Right lobe of liver (tissue), 6 donors: ENCODE measurements at regions not wholly inside any gene's neighbourhood (a gene's known extent, or its start where the extent isn't known, plus 50 kb on each side); places are given as distances from the start of the nearest gene placed in this dataset.
"Not testable (repeated sequence)": the region's sequence is repeated elsewhere in the genome, so short reads cannot be mapped to it uniquely, and the experiment has no call there.

Experiments used
- ATAC-seq, 4 donors: fragments of 200-7000 bp; cut with Tn5 transposase; one replicate each; pipeline ENCODE4 v1.9.1; 2020; ENCODE audit warnings: mild to moderate bottlenecking in 4 of 4, moderate library complexity in 4 of 4
- DNase-seq, 3 donors: peaks; one replicate each; pipeline ENCODE4 v3.0.0-alpha.2; 2020
- H3K27ac ChIP-seq, 3 donors: fragments of 200-600 bp; one replicate each; pipeline ENCODE4 v1.8.0; 2022
- H3K27me3 ChIP-seq, 2 donors: fragments of 200-600 bp; one replicate each; pipeline ENCODE4 v1.8.0; 2022
- H3K36me3 ChIP-seq, 4 donors: fragments of 200-600 bp; sonication (generic) in 1 of 4; one replicate each; pipeline versions ENCODE4 v1.5.1 to v1.8.0; 2017 to 2022; ENCODE audit warnings: control low read depth in 1 of 4
- H3K4me1 ChIP-seq, 4 donors: fragments of 200-600 bp; sonication (generic) in 1 of 4; one replicate each; pipeline versions ENCODE4 v1.5.1 to v1.8.0; 2017 to 2022; ENCODE audit warnings: control low read depth in 1 of 4
- H3K4me3 ChIP-seq, 3 donors: fragments of 200-600 bp; one replicate each; pipeline ENCODE4 v1.8.0; 2022
- H3K9me3 ChIP-seq, 4 donors: fragments of 200-600 bp; sonication (generic) in 1 of 4; one replicate each; pipeline versions ENCODE4 v1.5.1 to v1.8.0; 2017 to 2022; ENCODE audit warnings: control low read depth in 1 of 4
- POLR2A ChIP-seq: fragments of 450-650 bp; IDR thresholded peaks from one replicate; pipeline ENCODE4 v1.6.1; 2017; ENCODE audit warnings: antibody characterized with exemption, mild to moderate bottlenecking
- WGBS: methylation state at CpG from one replicate; pipeline ENCODE4 v1.1.6; 2018; ENCODE audit warnings: low coverage, low lambda C conversion rate; ENCODE audit not compliant: insufficient coverage; ENCODE audit errors: missing lambda C conversion rate; 5-methylcytosine and 5-hydroxymethylcytosine counted together
- intact Hi-C, 2 donors: fragments of 100-400 bp; cut with DNase I; formaldehyde crosslinking; loops; one replicate each; pipeline versions ENCODE4 v1.11.2 to v1.14.1; 2022
- TF ChIP-seq, protein P1 (sequence below), 4 donors: fragments of 200-600 bp in 3 of 4; fragments of 450-650 bp in 1 of 4; IDR thresholded peaks; one replicate each; pipeline versions ENCODE4 v1.5.1 to v1.8.0; 2016 to 2022; ENCODE audit warnings: antibody characterized with exemption in 4 of 4, mild to moderate bottlenecking in 2 of 4
- donor health status: DM: no; HTN: yes; CAD: no.
- donor health status: DM: no; HTN: no; CAD: no.
- donor health status: DM: no; HTN: no; CAD: no.
- donor health status: DM: no; HTN: yes; CAD: no.
- donor health status: DM: no; HTN: yes; CAD: no.

DNA sequence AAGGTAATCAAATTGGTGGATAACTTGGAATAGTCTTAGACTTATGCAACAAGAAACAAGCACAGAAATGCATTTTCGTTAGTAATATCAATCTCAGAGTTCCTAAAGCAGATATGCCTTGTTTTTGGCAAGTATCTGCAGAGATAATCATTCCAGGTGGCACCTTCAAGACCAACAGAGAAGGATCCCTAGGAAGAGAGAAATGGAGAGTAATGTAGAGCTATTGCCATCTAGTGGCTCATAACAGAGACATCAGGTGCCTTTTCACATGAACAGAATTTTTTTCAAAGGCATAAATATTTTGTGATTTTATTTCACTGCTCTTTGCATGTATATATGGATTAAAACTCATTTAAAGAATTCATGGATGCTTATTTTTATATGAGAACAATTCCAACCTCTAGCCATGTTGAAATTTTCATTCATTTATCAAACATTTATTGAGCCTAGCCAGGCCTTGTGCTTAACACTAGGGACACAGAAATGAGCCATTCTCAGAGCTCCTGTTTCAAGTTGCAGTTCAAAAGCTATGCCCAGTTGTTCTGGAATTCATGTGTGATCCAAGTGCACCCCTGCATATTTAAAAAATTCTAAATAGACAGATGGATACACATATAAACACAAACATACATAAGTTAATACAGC, 117.5 kb upstream of the OR13F1 start:
- TF ChIP-seq POLR2A = no peak
- TF ChIP-seq, protein P1, sequence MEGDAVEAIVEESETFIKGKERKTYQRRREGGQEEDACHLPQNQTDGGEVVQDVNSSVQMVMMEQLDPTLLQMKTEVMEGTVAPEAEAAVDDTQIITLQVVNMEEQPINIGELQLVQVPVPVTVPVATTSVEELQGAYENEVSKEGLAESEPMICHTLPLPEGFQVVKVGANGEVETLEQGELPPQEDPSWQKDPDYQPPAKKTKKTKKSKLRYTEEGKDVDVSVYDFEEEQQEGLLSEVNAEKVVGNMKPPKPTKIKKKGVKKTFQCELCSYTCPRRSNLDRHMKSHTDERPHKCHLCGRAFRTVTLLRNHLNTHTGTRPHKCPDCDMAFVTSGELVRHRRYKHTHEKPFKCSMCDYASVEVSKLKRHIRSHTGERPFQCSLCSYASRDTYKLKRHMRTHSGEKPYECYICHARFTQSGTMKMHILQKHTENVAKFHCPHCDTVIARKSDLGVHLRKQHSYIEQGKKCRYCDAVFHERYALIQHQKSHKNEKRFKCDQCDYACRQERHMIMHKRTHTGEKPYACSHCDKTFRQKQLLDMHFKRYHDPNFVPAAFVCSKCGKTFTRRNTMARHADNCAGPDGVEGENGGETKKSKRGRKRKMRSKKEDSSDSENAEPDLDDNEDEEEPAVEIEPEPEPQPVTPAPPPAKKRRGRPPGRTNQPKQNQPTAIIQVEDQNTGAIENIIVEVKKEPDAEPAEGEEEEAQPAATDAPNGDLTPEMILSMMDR (IDR thresholded peaks at IDR 0.05) = peak; percentile 70 to 83 (median 77)
- ATAC-seq (peak; percentile 80 to 89 (median 86)), DNase-seq (no peak)
- no peak overlapping the region for H3K27ac ChIP-seq
- no peaks in the 10 kb centered on the region for H3K27me3 ChIP-seq
- H3K9me3 ChIP-seq = no peaks in the 10 kb centered on the region
- intact Hi-C loops = loop anchor here (5.0 to 10.0 kb wide), 2 partner anchors 209 to 212 kb away; no protein-coding TSS in a partner anchor
- no peak overlapping the region for H3K4me3 ChIP-seq
- 0% methylated on average over 1 of the region's 1 CpG for whole genome bisulfite sequencing
- H3K4me1 ChIP-seq = no peaks in the 10 kb centered on the region
- H3K36me3 ChIP-seq = no peaks in the 10 kb centered on the region

DNA sequence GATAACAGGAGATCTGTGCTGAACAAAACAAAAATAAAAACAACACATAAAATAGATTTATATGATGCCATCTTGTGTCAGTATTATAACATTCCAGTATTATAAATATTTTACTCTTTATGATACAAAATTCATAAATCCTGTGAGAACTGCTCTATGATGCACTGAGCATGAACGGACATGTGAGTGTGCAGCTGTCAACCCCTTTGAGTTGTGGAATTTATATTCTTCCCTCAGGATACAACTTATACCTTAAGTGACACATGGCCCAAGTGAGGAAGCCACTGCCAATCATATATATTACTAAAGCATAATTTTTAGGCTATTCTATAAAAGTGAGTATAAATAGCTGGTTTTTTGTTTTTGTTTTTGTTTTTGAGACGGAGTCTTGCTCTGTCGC, 116.0 kb upstream of the OR13F1 start:
- WGBS = 74% methylated on average over 3 of the region's 3 CpGs
- intact Hi-C loops = loop anchor here (5.0 to 10.0 kb wide), 2 partner anchors 211 to 213 kb away; no protein-coding TSS in a partner anchor
- no peak overlapping the region for H3K4me3 ChIP-seq
- H3K27me3 ChIP-seq = no peaks in the 10 kb centered on the region
- no peak for DNase-seq
- TF ChIP-seq, protein P1 (IDR thresholded peaks at IDR 0.05) = no peak
- no peak for TF ChIP-seq POLR2A
- H3K27ac ChIP-seq = no peak overlapping the region
- no peaks in the 10 kb centered on the region for H3K36me3 ChIP-seq
- H3K9me3 ChIP-seq = no peaks in the 10 kb centered on the region
- H3K4me1 ChIP-seq = no peaks in the 10 kb centered on the region
- no peak for ATAC-seq

DNA sequence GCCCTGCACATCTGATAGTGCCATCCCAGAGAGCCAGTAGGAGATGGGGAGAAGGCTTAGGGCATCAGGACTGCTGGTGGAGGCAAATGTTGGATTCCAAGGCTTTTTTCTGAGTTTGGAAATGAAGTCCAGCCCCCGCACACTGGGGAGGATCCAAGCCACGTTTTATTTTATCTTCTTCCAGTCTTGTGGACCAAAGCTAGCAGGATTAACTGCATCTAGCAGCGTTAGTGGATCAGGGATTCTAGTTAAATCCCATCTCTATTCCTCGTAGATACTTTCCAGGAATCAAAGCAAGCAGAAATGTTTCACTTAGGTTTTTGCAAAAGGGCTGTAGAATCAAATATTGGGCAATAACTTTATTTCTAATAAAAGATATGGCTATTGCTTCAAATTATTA, 114.7 kb upstream of the OR13F1 start:
- H3K9me3 ChIP-seq = no peaks in the 10 kb centered on the region
- no peak overlapping the region for H3K4me3 ChIP-seq
- intact Hi-C loops = loop anchor here (5.0 to 10.0 kb wide), 2 partner anchors 212 to 215 kb away; no protein-coding TSS in a partner anchor
- H3K36me3 ChIP-seq = no peaks in the 10 kb centered on the region
- no peak for ATAC-seq
- WGBS = 50% methylated on average over 4 of the region's 4 CpGs
- no peaks in the 10 kb centered on the region for H3K4me1 ChIP-seq
- TF ChIP-seq POLR2A = no peak
- TF ChIP-seq, protein P1 (IDR thresholded peaks at IDR 0.05) = no peak
- no peaks in the 10 kb centered on the region for H3K27me3 ChIP-seq
- no peak for DNase-seq
- H3K27ac ChIP-seq = no peak overlapping the region

DNA sequence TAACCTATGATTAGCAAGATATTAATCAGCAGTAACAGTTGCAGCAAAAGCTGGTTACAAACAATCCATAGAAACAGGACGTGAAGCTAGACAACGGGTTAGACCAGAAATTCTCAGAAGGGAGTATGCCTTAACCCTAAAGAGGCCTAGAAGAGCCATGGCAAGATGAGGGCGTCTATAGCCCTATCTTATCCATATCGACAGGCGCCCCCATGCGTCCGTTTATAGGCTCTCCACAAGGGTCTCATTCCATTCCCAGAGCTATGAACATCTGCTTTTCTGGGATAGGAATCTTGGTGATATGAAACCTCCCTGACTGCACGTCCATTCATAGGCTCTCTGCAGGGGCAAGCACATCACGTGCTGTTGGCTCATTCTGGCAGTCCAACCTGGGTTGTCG, 109.2 kb upstream of the OR13F1 start:
- DNase-seq, H3K9me3 ChIP-seq, H3K36me3 ChIP-seq, H3K27ac ChIP-seq, ATAC-seq, H3K27me3 ChIP-seq, intact Hi-C loops, H3K4me3 ChIP-seq, H3K4me1 ChIP-seq: not testable (repeated sequence)
- 57% methylated on average over 7 of the region's 10 CpGs for WGBS
- TF ChIP-seq, protein P1 (IDR thresholded peaks at IDR 0.05) = peak in 2 of 4 donors; percentile 7 to 17
